ENCODE measurements at regions not wholly inside any gene's neighbourhood (a gene's known extent, or its start where the extent isn't known, plus 50 kb on each side); places are given as distances from the start of the nearest gene placed in this dataset.

GRCh38 chr1:182293119-182293589 is 98.4 kb downstream of the GLUL start:
- DNase-seq (ENCODE audit: low read depth in 2 of 2), result no peak

- DNase-seq (ENCODE audit: low read depth in 2 of 2), result no peak
Measured at GRCh38 chr1:182292193-182292741, 99.3 kb downstream of the GLUL start.

- no peak for DNase-seq (ENCODE audit: low read depth in 2 of 2)
Measured at GRCh38 chr1:182291584-182292192, 99.9 kb downstream of the GLUL start.

- no peak for DNase-seq (ENCODE audit: low read depth in 2 of 2)
Measured at GRCh38 chr1:182288749-182289604, 102.6 kb downstream of the GLUL start.

GRCh38 chr1:182286761-182287160 is 104.8 kb downstream of the GLUL start:
- DNase-seq (ENCODE audit: low read depth in 2 of 2), result no peak

- no peak for DNase-seq (ENCODE audit: low read depth in 2 of 2)
Measured at GRCh38 chr1:182283746-182284544, 107.6 kb downstream of the GLUL start.

- DNase-seq (ENCODE audit: low read depth in 2 of 2), result no peak
Measured at GRCh38 chr1:182281541-182281940, 110.0 kb downstream of the GLUL start.

- no peak for DNase-seq (ENCODE audit: low read depth in 2 of 2)
Measured at GRCh38 chr1:182280504-182280900, 111.1 kb downstream of the GLUL start.

GRCh38 chr1:182279724-182280503 is 111.7 kb downstream of the GLUL start:
- no peak for DNase-seq (ENCODE audit: low read depth in 2 of 2)

GRCh38 chr1:182279302-182279701 is 112.3 kb downstream of the GLUL start:
- DNase-seq (ENCODE audit: low read depth in 2 of 2), result no peak

- no peak for DNase-seq (ENCODE audit: low read depth in 2 of 2)
Measured at GRCh38 chr1:182278144-182279054, 113.2 kb downstream of the GLUL start.

GRCh38 chr1:182275271-182275670 is 116.3 kb downstream of the GLUL start:
- no peak for DNase-seq (ENCODE audit: low read depth in 2 of 2)

- no peak for DNase-seq (ENCODE audit: low read depth in 2 of 2)
Measured at GRCh38 chr1:182274618-182275017, 117.0 kb downstream of the GLUL start.

- DNase-seq (ENCODE audit: low read depth in 2 of 2), result no peak
Measured at GRCh38 chr1:182270731-182271130, 120.9 kb downstream of the GLUL start.

GRCh38 chr1:182269097-182269496 is 122.5 kb downstream of the GLUL start:
- no peak for DNase-seq (ENCODE audit: low read depth in 2 of 2)

GRCh38 chr1:182268669-182269068 is 122.9 kb downstream of the GLUL start:
- DNase-seq (ENCODE audit: low read depth in 2 of 2), result no peak

- no peak for DNase-seq (ENCODE audit: low read depth in 2 of 2)
Measured at GRCh38 chr1:182264185-182264584, 127.4 kb downstream of the GLUL start.

GRCh38 chr1:182263706-182264105 is 127.9 kb downstream of the GLUL start:
- no peak for DNase-seq (ENCODE audit: low read depth in 2 of 2)

GRCh38 chr1:182262425-182262824 is 129.2 kb downstream of the GLUL start:
- no peak for DNase-seq (ENCODE audit: low read depth in 2 of 2)

- DNase-seq (ENCODE audit: low read depth in 2 of 2), result no peak
Measured at GRCh38 chr1:182261655-182262054, 129.9 kb downstream of the GLUL start.

Measured in stimulated activated CD4-positive, alpha-beta T cell treated with anti-CD3 and anti-CD28 coated beads, Interleukin-4, amount 100 ng/mL, for 48 hours (primary cell).